SK-N-SH (cell line): ENCODE measurements at regions not wholly inside any gene's neighbourhood (a gene's known extent, or its start where the extent isn't known, plus 50 kb on each side); places are given as distances from the start of the nearest gene placed in this dataset.

Experiments
- POLR2AphosphoS5 ChIP-seq: IDR thresholded peaks from 2 replicates; pipeline ENCODE4 v1.6.1; 2012; ENCODE audit warnings: low read depth, low read length
- TF ChIP-seq, protein P1 (sequence below): IDR thresholded peaks from 2 replicates; pipeline ENCODE4 v1.4.0; 2012; ENCODE audit warnings: low read depth, borderline replicate concordance
- TF ChIP-seq, protein P2 (sequence below): fragments of 200-600 bp; sonication (generic); IDR thresholded peaks from 2 replicates; pipeline ENCODE4 v1.6.1; 2017; ENCODE audit warnings: antibody characterized with exemption, mild to moderate bottlenecking, moderate library complexity

DNA sequence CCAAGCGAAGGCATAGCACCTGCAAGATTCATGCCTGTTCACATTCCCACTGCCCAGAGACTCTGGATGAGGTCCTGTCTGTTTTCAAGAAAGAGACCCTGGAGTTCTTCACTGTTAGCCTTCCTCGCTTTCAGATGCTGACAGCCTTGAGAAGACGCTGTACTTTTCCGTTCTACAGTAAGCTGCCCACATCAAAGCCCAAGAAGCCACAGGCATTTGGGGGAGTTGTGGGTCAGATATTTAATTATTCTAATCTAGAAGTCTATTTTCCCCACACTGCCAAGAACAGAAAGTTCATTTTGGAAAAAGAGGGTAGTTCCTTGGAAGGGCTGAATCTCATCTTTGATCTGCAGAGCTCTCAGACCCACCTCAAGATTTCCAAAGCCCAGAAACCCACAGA lies 127.9 kb downstream of the AXIN2 start:
- no peak for TF ChIP-seq POLR2AphosphoS5
- TF ChIP-seq, protein P1, sequence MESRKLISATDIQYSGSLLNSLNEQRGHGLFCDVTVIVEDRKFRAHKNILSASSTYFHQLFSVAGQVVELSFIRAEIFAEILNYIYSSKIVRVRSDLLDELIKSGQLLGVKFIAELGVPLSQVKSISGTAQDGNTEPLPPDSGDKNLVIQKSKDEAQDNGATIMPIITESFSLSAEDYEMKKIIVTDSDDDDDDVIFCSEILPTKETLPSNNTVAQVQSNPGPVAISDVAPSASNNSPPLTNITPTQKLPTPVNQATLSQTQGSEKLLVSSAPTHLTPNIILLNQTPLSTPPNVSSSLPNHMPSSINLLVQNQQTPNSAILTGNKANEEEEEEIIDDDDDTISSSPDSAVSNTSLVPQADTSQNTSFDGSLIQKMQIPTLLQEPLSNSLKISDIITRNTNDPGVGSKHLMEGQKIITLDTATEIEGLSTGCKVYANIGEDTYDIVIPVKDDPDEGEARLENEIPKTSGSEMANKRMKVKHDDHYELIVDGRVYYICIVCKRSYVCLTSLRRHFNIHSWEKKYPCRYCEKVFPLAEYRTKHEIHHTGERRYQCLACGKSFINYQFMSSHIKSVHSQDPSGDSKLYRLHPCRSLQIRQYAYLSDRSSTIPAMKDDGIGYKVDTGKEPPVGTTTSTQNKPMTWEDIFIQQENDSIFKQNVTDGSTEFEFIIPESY = no peak
- TF ChIP-seq, protein P2, sequence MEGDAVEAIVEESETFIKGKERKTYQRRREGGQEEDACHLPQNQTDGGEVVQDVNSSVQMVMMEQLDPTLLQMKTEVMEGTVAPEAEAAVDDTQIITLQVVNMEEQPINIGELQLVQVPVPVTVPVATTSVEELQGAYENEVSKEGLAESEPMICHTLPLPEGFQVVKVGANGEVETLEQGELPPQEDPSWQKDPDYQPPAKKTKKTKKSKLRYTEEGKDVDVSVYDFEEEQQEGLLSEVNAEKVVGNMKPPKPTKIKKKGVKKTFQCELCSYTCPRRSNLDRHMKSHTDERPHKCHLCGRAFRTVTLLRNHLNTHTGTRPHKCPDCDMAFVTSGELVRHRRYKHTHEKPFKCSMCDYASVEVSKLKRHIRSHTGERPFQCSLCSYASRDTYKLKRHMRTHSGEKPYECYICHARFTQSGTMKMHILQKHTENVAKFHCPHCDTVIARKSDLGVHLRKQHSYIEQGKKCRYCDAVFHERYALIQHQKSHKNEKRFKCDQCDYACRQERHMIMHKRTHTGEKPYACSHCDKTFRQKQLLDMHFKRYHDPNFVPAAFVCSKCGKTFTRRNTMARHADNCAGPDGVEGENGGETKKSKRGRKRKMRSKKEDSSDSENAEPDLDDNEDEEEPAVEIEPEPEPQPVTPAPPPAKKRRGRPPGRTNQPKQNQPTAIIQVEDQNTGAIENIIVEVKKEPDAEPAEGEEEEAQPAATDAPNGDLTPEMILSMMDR = no peak
